Prostate gland (tissue), 2 donors: ENCODE measurements at regions not wholly inside any gene's neighbourhood (a gene's known extent, or its start where the extent isn't known, plus 50 kb on each side); places are given as distances from the start of the nearest gene placed in this dataset.

Experiments used
- DNase-seq: peaks from one replicate; pipeline ENCODE4 v3.0.0-alpha.2; 2019; ENCODE audit warnings: low spot score
- H3K27ac ChIP-seq, 2 donors: fragments of 200-600 bp; sonication (generic); 2 replicates each; pipeline ENCODE4 v1.5.1; 2017 to 2019
- H3K27me3 ChIP-seq: fragments of 200-600 bp; sonication (generic); replicated peaks from 2 replicates; pipeline ENCODE4 v1.5.1; 2019; ENCODE audit not compliant: insufficient read depth
- H3K36me3 ChIP-seq, 2 donors: fragments of 200-600 bp; sonication (generic); 1 replicate in 1 of 2; 2 replicates in 1 of 2; pipeline versions ENCODE4 v1.5.1 to v1.8.1; 2017 to 2019
- H3K4me1 ChIP-seq: fragments of 200-600 bp; sonication (generic); replicated peaks from 2 replicates; pipeline ENCODE4 v1.5.1; 2019
- H3K4me3 ChIP-seq, 2 donors: fragments of 200-600 bp; sonication (generic); 2 replicates each; pipeline ENCODE4 v1.5.1; 2017 to 2019
- H3K9me3 ChIP-seq: fragments of 200-600 bp; sonication (generic); 2 replicates; pipeline ENCODE4 v1.5.1; 2017
- CTCF ChIP-seq, 4 experiments: fragments of 200-600 bp in 2 of 4; fragments of 450-650 bp in 2 of 4; sonication (generic) in 2 of 4; IDR thresholded peaks; 1 replicate in 3 of 4; 2 replicates in 1 of 4; pipeline ENCODE4 v1.5.1; 2016 to 2019; ENCODE audit warnings: antibody characterized with exemption in 4 of 4, mild to moderate bottlenecking in 2 of 4, moderate library complexity in 2 of 4
- POLR2A ChIP-seq: fragments of 450-650 bp; IDR thresholded peaks from one replicate; pipeline ENCODE4 v1.6.1; 2016; ENCODE audit warnings: antibody characterized with exemption, mild to moderate bottlenecking
- POLR2AphosphoS5 ChIP-seq: sonication (generic); formaldehyde crosslinking; IDR thresholded peaks from one replicate; pipeline ENCODE4 v1.6.1; 2017; ENCODE audit warnings: antibody characterized with exemption
- WGBS: methylation state at CpG from one replicate; pipeline ENCODE4 v1.1.5; 2018; 5-methylcytosine and 5-hydroxymethylcytosine counted together
- intact Hi-C: fragments of 100-400 bp; cut with DNase I; formaldehyde crosslinking; loops from one replicate; pipeline ENCODE4 v1.14.2; 2022

- no peaks in the 10 kb centered on the region for H3K9me3 ChIP-seq
- TF ChIP-seq POLR2AphosphoS5 = no peak
- TF ChIP-seq CTCF (IDR thresholded peaks at IDR 0.05) = no peak
- TF ChIP-seq POLR2A = no peak
- H3K4me1 ChIP-seq = no peaks in the 10 kb centered on the region
- intact Hi-C loops = no loop called here
- no peaks in the 10 kb centered on the region for H3K27me3 ChIP-seq
- no peak for DNase-seq
- H3K27ac ChIP-seq = no peak overlapping the region
- 89% methylated on average over 3 of the region's 3 CpGs for WGBS
- no peaks in the 10 kb centered on the region for H3K36me3 ChIP-seq
- H3K4me3 ChIP-seq = no peak overlapping the region
Observed at GRCh38 chr4:81981218-81981617, 392.6 kb downstream of the HNRNPD start.

GRCh38 chr4:81974523-81974922 lies 399.3 kb downstream of the HNRNPD start:
- DNase-seq = no peak
- Histone ChIP-seq H3K4me1 (no peaks in the 10 kb centered on the region), H3K27ac (no peak overlapping the region), H3K36me3 (no peaks in the 10 kb centered on the region), H3K27me3 (no peaks in the 10 kb centered on the region), H3K9me3 (no peaks in the 10 kb centered on the region), H3K4me3 (no peak overlapping the region)
- no peak for TF ChIP-seq POLR2AphosphoS5
- TF ChIP-seq CTCF (IDR thresholded peaks at IDR 0.05) = no peak
- no peak for TF ChIP-seq POLR2A
- WGBS = 68% methylated on average over 1 of the region's 1 CpG
- intact Hi-C loops = no loop called here

GRCh38 chr4:81971637-81972381 lies 402.0 kb downstream of the HNRNPD start:
- intact Hi-C loops = no loop called here
- H3K27me3 ChIP-seq = no peaks in the 10 kb centered on the region
- WGBS = 73% methylated on average over 4 of the region's 4 CpGs

GRCh38 chr4:81971061-81971460 lies 402.7 kb downstream of the HNRNPD start:
- DNase-seq = no peak

More at GRCh38 chr4:81971637-81972381, 402.0 kb downstream of the HNRNPD start:
- Histone ChIP-seq H3K9me3 (no peaks in the 10 kb centered on the region), H3K4me3 (no peak overlapping the region), H3K36me3 (no peaks in the 10 kb centered on the region), H3K27ac (no peak overlapping the region), H3K4me1 (no peaks in the 10 kb centered on the region)
- TF ChIP-seq POLR2AphosphoS5 (no peak), POLR2A (no peak), CTCF (IDR thresholded peaks at IDR 0.05) (no peak)
- no peak for DNase-seq

More at GRCh38 chr4:81971061-81971460, 402.7 kb downstream of the HNRNPD start:
- H3K9me3 ChIP-seq = no peaks in the 10 kb centered on the region
- H3K4me1 ChIP-seq = no peaks in the 10 kb centered on the region
- WGBS = 95% methylated on average over 1 of the region's 1 CpG
- no peak overlapping the region for H3K27ac ChIP-seq
- intact Hi-C loops = no loop called here
- H3K27me3 ChIP-seq = no peaks in the 10 kb centered on the region
- TF ChIP-seq CTCF (IDR thresholded peaks at IDR 0.05) (no peak), POLR2AphosphoS5 (no peak), POLR2A (no peak)
- no peak overlapping the region for H3K4me3 ChIP-seq
- no peaks in the 10 kb centered on the region for H3K36me3 ChIP-seq
